HG02885 (cell line): ENCODE measurements at regions not wholly inside any gene's neighbourhood (a gene's known extent, or its start where the extent isn't known, plus 50 kb on each side); places are given as distances from the start of the nearest gene placed in this dataset.

Experiments used
- ATAC-seq: cut with Tn5 transposase; IDR thresholded peaks from one replicate; pipeline ENCODE4 v1.9.1; 2021; ENCODE audit warnings: mild to moderate bottlenecking; ENCODE audit not compliant: unreplicated experiment, poor library complexity

GRCh38 chr18:34083910-34084535 lies 140.7 kb downstream of the NOL4 start:
- ATAC-seq, result no peak

GRCh38 chr18:34077599-34077998 lies 147.1 kb downstream of the NOL4 start:
- no peak for ATAC-seq

- no peak for ATAC-seq
Measured at GRCh38 chr18:34075963-34076860, 148.5 kb downstream of the NOL4 start.

GRCh38 chr18:34061226-34061625 lies 163.5 kb downstream of the NOL4 start:
- ATAC-seq, result no peak

- ATAC-seq, result no peak
Measured at GRCh38 chr18:34055227-34055626, 169.5 kb downstream of the NOL4 start.

- ATAC-seq, result no peak
Measured at GRCh38 chr18:34050661-34051060, 174.1 kb downstream of the NOL4 start.

GRCh38 chr18:34049511-34049910 lies 175.2 kb downstream of the NOL4 start:
- no peak for ATAC-seq

- ATAC-seq, result no peak
Measured at GRCh38 chr18:34048423-34048822, 176.3 kb downstream of the NOL4 start.

- no peak for ATAC-seq
Measured at GRCh38 chr18:34042423-34043146, 182.1 kb downstream of the NOL4 start.

GRCh38 chr18:34039611-34040010 lies 185.1 kb downstream of the NOL4 start:
- no peak for ATAC-seq

GRCh38 chr18:34039201-34039600 lies 185.5 kb downstream of the NOL4 start:
- ATAC-seq, result no peak

GRCh38 chr18:34038086-34038485 lies 186.6 kb downstream of the NOL4 start:
- ATAC-seq, result no peak

GRCh38 chr18:34033968-34034367 lies 190.7 kb downstream of the NOL4 start:
- ATAC-seq, result no peak

- no peak for ATAC-seq
Measured at GRCh38 chr18:34031810-34032209, 192.9 kb downstream of the NOL4 start.

- ATAC-seq, result no peak
Measured at GRCh38 chr18:34028324-34028723, 196.4 kb downstream of the NOL4 start.

- ATAC-seq, result no peak
Measured at GRCh38 chr18:34025191-34025801, 199.4 kb downstream of the NOL4 start.

GRCh38 chr18:34023471-34023870 lies 201.2 kb downstream of the NOL4 start:
- ATAC-seq, result no peak

GRCh38 chr18:34018336-34018735 lies 206.4 kb downstream of the NOL4 start:
- ATAC-seq, result no peak

GRCh38 chr18:34003687-34004086 lies 221.0 kb downstream of the NOL4 start:
- ATAC-seq, result no peak

- ATAC-seq, result no peak
Measured at GRCh38 chr18:34002130-34002529, 222.6 kb downstream of the NOL4 start.

- no peak for ATAC-seq
Measured at GRCh38 chr18:34001376-34001775, 223.3 kb downstream of the NOL4 start.
